GM21619 (cell line): ENCODE measurements at regions not wholly inside any gene's neighbourhood (a gene's known extent, or its start where the extent isn't known, plus 50 kb on each side); places are given as distances from the start of the nearest gene placed in this dataset.
"Not testable (repeated sequence)": the region's sequence is repeated elsewhere in the genome, so short reads cannot be mapped to it uniquely, and the experiment has no call there.

Experiments
- ATAC-seq: cut with Tn5 transposase; IDR thresholded peaks from one replicate; pipeline ENCODE4 v1.9.1; 2021; ENCODE audit not compliant: unreplicated experiment

- not testable (repeated sequence) for ATAC-seq
These were observed 667.6 kb upstream of the NRG3 start for GRCh38 chr10:81207359-81207758.

DNA sequence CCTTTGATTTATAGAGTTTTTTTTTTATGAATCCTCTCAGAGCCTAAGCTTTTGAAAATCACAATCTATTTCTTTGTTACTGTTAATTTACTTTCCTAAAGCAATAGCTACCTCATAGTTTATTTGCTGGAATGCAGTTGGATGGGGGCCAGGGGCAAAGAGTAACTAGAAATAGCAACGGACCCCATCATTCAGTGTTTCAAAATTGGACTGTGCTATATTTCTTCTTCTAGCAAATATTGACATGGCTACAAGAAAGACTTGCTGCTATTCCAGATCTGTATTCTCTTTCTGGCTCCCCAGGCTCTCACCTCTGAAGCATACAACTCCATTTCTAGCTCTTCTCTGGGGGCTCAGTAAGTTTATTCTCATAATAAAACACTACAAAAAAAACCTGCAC is 661.6 kb upstream of the NRG3 start:
- no peak for ATAC-seq

GRCh38 chr10:81215498-81215897 is 659.5 kb upstream of the NRG3 start:
- no peak for ATAC-seq

GRCh38 chr10:81216949-81217348 is 658.0 kb upstream of the NRG3 start:
- ATAC-seq, result no peak

- ATAC-seq, result no peak
These were observed 656.7 kb upstream of the NRG3 start for GRCh38 chr10:81218307-81218706.

DNA sequence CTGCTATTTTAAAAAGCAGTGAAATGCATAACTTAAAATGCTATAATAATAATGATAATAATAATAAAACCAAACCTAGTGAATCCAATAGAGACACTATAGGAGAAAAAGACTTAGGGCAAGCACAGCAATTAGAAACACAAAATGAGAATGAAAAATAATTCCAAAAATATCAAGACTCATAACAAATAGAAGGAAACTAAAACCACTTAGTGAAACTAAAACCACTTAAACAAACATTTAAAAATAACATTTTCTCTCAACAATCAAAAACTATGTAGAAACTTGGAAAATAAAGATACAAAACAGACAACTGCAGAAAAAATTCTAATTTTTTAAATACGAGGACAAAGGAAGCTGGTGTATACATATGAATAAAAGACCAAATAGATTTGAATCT is 655.2 kb upstream of the NRG3 start:
- ATAC-seq, result no peak

GRCh38 chr10:81248886-81249285 is 626.1 kb upstream of the NRG3 start:
- no peak for ATAC-seq

DNA sequence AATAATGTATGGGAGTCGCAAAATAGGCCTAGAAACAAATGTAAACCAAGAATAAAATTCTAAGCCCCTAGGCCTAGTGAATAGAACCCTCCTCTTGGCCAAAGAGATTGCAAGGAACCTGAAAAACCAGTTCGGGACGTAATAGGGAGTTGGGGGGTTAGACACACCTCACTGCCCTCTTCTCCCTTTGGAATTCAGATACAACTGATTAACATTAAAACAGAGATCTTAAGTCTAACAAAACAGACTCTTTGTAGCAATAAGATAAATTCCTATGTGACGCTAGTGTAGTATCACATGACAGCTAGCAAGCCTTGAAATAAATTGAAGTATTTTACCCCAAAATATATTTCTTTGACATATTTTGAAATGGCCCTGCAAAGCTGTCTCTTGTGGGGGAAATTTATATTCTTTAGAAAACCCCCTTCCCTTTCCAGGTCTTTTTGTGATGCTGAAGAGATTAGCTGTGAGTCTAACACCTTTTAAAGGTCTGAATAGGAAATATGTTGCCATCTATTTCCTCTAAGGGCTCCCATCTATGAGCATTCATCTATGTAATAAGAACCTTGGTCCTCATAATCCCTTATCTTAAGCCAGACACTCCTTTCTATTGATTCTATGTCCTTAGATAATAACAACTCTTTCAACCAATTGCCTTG is 623.4 kb upstream of the NRG3 start:
- no peak for ATAC-seq

GRCh38 chr10:81264991-81265390 is 610.0 kb upstream of the NRG3 start:
- not testable (repeated sequence) for ATAC-seq

DNA sequence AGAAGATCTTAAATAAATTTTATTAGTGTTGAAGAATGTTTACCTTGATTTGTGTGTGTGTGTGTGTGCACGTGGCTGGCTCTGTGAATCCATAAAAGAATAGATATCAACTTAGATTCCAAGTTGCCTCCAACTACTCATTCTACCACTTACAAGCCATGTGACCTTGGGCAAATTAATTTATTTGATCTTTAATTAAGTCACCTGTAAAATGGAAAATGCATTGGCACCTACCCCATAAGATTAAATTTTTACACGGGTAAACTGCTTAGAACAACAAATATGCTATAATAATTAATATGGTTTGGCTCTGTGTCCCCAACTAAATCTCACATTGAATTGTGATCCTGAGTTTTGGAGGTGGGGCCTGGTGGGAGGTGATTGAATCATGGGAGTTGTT is 604.9 kb upstream of the NRG3 start:
- no peak for ATAC-seq

- no peak for ATAC-seq
These were observed 594.2 kb upstream of the NRG3 start for GRCh38 chr10:81280497-81281479.

GRCh38 chr10:81288544-81288943 is 586.5 kb upstream of the NRG3 start:
- ATAC-seq, result no peak

GRCh38 chr10:81297292-81297691 is 577.7 kb upstream of the NRG3 start:
- ATAC-seq, result no peak

GRCh38 chr10:81303656-81304055 is 571.3 kb upstream of the NRG3 start:
- no peak for ATAC-seq

DNA sequence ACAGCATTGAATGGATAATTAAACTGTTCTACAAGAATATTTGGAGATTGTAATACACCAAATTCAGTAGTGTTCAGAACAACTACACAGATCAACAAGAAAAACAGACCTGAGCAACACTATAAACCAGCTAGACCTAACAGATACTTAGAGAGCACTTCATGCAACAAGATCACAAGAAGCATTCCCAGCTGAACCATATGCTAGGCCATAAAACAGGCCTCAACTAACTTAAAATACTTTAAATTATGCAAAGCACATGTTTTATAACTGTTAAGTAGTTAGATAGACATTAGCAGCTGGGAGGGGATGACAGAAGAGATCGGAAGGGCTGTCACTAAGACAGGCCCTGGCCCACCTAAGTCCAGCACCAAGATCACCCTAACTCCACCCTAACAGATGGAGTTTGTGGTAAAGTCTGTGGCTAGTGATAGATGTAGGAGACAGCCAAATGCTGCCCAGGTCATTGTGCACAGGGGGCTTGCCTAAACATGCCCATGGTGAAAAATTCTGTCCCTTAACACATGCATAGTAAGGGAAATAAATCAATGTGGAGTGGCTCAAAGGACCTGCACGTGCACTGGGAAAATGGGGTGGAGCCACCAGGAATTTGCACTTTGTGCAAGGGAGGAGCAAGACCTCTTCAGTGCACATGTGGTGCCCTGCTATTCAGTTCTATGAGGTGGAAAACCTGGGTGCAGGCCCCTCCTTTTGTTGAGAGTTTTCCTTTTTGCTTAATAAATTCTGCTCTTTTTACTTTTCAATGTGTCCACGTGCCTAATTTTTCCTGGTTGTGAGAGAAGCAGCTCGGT is 567.8 kb upstream of the NRG3 start:
- ATAC-seq, result no peak

GRCh38 chr10:81309041-81309552 is 565.9 kb upstream of the NRG3 start:
- ATAC-seq, result no peak

- ATAC-seq, result no peak
These were observed 560.5 kb upstream of the NRG3 start for GRCh38 chr10:81314471-81314870.

- no peak for ATAC-seq
These were observed 560.0 kb upstream of the NRG3 start for GRCh38 chr10:81315026-81315425.

DNA sequence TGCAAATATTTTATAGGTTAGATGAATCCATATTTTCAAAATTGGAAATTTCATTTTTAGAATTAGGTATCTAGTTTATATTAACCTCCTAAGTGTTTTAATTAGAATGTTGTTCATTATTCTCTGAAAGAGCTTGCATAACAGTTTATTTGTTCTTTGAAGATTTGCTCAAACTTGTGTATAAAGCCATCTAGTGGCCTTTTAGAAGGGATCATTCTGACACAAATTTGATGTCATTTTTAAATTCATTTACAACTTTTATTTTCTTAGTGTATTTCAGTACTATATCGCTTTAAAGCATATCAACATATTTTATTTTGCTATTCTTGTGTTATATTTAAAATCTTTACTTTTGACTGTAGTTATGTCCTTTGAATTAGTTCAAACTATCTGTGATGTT is 527.0 kb upstream of the NRG3 start:
- no peak for ATAC-seq

- no peak for ATAC-seq
These were observed 507.9 kb upstream of the NRG3 start for GRCh38 chr10:81367132-81367531.

DNA sequence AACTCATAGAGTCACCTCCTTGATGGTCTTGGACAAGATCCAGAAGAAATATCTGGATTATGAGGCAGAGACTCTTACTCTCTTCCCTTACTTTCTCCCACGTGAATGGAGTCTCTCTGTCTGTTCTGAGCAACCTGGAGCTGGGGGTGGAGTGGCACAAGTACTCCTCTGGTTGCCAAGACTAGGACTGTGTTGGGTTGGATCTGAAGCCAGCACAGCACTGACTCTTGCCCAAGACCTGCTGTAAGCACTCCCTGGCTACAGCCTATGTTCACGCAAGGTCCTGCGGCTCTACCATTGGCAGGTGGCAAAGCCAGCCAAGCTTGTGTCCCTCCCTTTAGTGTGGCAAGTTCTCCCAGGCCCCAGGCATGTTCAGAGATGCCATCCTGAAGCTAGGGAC is 488.2 kb upstream of the NRG3 start:
- ATAC-seq, result no peak
